HCT116 (cell line): ENCODE measurements at regions not wholly inside any gene's neighbourhood (a gene's known extent, or its start where the extent isn't known, plus 50 kb on each side); places are given as distances from the start of the nearest gene placed in this dataset.

ENCODE experiments used
- ELF1 ChIP-seq: IDR thresholded peaks from 2 replicates; pipeline ENCODE4 v1.6.1; 2012; ENCODE audit warnings: low read depth, borderline replicate concordance
- POLR2A ChIP-seq: IDR thresholded peaks from 2 replicates; pipeline ENCODE4 v1.7.0; 2011; ENCODE audit warnings: borderline replicate concordance; ENCODE audit not compliant: insufficient read depth, insufficient read length; ENCODE audit errors: extremely low read depth
- POLR2AphosphoS5 ChIP-seq: IDR thresholded peaks from 2 replicates; pipeline ENCODE4 v1.6.1; 2011; ENCODE audit warnings: mild to moderate bottlenecking, low read depth, low read length, moderate library complexity
- REST ChIP-seq: IDR thresholded peaks from 2 replicates; pipeline ENCODE4 v1.6.1; 2012; ENCODE audit warnings: low read depth

DNA sequence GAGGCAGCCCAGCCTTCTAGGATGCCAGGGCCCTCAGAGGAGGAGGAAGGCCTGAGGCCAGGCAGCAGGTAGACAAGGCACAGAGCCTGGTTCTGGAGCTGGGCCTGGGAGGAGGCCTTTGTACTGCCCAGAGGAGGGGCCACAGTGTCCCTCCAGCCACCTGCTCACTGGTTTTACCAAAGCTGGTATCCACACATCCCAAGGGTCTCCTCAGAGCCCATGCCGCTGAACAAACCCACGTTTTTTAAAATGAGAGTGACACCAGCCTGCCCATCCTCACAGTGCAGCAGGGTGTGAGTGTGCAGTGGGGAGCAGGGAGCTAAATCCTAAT, 162.7 kb downstream of the LY86 start:
- TF ChIP-seq POLR2A (no peak), REST (no peak), POLR2AphosphoS5 (no peak), ELF1 (no peak)
